Cardiac muscle cell (in vitro differentiated cells and primary cell): ENCODE measurements at regions not wholly inside any gene's neighbourhood (a gene's known extent, or its start where the extent isn't known, plus 50 kb on each side); places are given as distances from the start of the nearest gene placed in this dataset.
"Not testable (repeated sequence)": the region's sequence is repeated elsewhere in the genome, so short reads cannot be mapped to it uniquely, and the experiment has no call there.

Experiments
- DNase-seq, 2 donors: peaks; one replicate each; pipeline versions ENCODE4 v3.0.0 to v3.0.0-alpha.2; 2010 to 2017; ENCODE audit warnings: low read depth in 1 of 2, low spot score in 1 of 2
- H3K27ac ChIP-seq: fragments of 200-600 bp; sonication (generic); 2 replicates; pipeline ENCODE4 v1.5.1; 2016
- H3K27me3 ChIP-seq: fragments of 200-600 bp; sonication (generic); 2 replicates; pipeline ENCODE4 v1.6.0; 2016; ENCODE audit warnings: control low read depth
- H3K36me3 ChIP-seq: fragments of 200-600 bp; sonication (generic); 2 replicates; pipeline ENCODE4 v1.5.1; 2016; ENCODE audit warnings: control low read depth
- H3K4me1 ChIP-seq: fragments of 200-600 bp; sonication (generic); 2 replicates; pipeline ENCODE4 v1.8.1; 2017; ENCODE audit warnings: low read depth, mild to moderate bottlenecking, mixed run types
- H3K4me3 ChIP-seq: fragments of 200-600 bp; sonication (generic); 2 replicates; pipeline ENCODE4 v1.5.1; 2016; ENCODE audit warnings: mild to moderate bottlenecking
- H3K9me3 ChIP-seq: fragments of 200-600 bp; sonication (generic); 2 replicates; pipeline ENCODE4 v1.5.1; 2017; ENCODE audit warnings: low read depth, mild to moderate bottlenecking, control low read depth
- CTCF ChIP-seq: IDR thresholded peaks from 2 replicates; pipeline ENCODE4 v1.5.1; 2012; ENCODE audit warnings: low read depth, mild to moderate bottlenecking, low read length

- TF ChIP-seq CTCF: no peak
- DNase-seq: no peak
These were observed 483.0 kb upstream of the FSIP2 start for GRCh38 chr2:185255566-185255965.

DNA sequence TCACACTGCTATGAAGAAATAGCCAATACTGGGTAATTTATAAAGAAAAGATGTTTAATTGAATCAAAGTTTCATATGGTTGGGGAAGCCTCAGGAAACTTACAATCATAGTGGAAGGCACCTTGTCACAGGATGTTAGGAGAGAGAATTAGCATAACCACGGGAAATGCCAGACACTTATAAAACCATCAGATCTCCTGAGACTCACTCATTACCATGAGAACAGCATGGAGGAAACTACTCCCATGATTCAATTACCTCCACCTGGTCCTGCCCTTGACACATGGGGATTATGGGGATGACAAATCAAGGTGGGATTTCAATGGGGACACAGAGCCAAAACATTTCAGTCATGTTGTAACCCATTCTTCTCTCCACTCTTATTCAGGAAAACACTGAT, 472.9 kb upstream of the FSIP2 start:
- no peaks in the 10 kb centered on the region for H3K36me3 ChIP-seq
- H3K27ac ChIP-seq: no peak overlapping the region
- no peaks in the 10 kb centered on the region for H3K27me3 ChIP-seq
- no peaks in the 10 kb centered on the region for H3K9me3 ChIP-seq
- no peak for TF ChIP-seq CTCF
- no peak for DNase-seq
- no peaks in the 10 kb centered on the region for H3K4me1 ChIP-seq
- no peak overlapping the region for H3K4me3 ChIP-seq

More at GRCh38 chr2:185255566-185255965, 483.0 kb upstream of the FSIP2 start:
- Histone ChIP-seq H3K27me3 (no peaks in the 10 kb centered on the region), H3K27ac (no peak overlapping the region), H3K36me3 (no peaks in the 10 kb centered on the region), H3K4me3 (no peak overlapping the region), H3K9me3 (no peaks in the 10 kb centered on the region), H3K4me1 (no peaks in the 10 kb centered on the region)

DNA sequence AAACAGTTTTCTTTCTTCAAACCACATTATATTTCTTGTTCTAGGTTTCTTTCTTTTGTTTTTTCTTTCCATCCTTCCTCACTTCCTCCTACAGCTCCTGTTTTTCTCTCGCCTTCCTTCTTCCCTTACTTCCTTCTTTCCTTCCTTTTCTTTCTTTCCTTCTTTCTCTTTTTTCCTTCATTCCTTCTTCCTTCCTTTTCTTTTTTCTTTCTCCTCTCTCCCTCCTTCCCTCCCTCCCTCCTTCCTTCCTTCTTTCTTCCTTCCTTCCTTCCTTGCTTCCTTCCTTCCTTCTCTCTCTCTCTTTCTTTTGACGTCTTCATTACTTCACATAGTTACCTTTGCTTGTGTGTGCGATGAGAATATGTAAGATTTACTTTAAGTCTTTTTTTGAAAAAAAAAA, 470.0 kb upstream of the FSIP2 start:
- no peaks in the 10 kb centered on the region for H3K27me3 ChIP-seq
- no peak overlapping the region for H3K4me3 ChIP-seq
- no peak for DNase-seq
- no peak for TF ChIP-seq CTCF
- H3K36me3 ChIP-seq: no peaks in the 10 kb centered on the region
- no peak overlapping the region for H3K27ac ChIP-seq
- H3K4me1 ChIP-seq: no peaks in the 10 kb centered on the region
- no peaks in the 10 kb centered on the region for H3K9me3 ChIP-seq

- Histone ChIP-seq H3K9me3 (no peaks in the 10 kb centered on the region), H3K4me1 (no peaks in the 10 kb centered on the region), H3K27ac (no peak overlapping the region), H3K4me3 (no peak overlapping the region), H3K27me3 (no peaks in the 10 kb centered on the region), H3K36me3 (no peaks in the 10 kb centered on the region)
- DNase-seq: no peak
- TF ChIP-seq CTCF: no peak
These were observed 463.7 kb upstream of the FSIP2 start for GRCh38 chr2:185274718-185275484.

GRCh38 chr2:185275979-185276378, 462.6 kb upstream of the FSIP2 start:
- H3K9me3 ChIP-seq, H3K4me3 ChIP-seq, H3K27ac ChIP-seq, H3K36me3 ChIP-seq, DNase-seq, H3K4me1 ChIP-seq, H3K27me3 ChIP-seq: not testable (repeated sequence)

DNA sequence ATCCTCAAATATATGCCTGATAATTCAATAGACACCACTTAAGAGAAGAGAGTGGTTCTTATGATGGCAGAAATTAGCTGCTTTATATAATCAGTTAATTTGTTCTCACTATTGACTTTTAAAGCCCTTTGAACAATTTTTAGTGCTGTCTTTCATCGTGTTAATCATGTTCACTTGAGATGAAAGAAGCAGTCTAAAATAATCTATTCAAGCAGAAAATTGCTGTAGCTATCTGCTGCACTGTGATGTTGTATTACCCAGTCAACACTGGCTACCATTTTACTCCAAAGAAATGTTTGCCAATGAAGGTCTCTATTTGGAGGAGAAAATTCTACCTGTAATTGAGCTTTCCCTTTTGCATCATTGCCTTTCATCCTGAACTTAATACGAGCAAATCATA, 459.8 kb upstream of the FSIP2 start:
- H3K27ac ChIP-seq: no peak overlapping the region
- no peaks in the 10 kb centered on the region for H3K27me3 ChIP-seq
- no peaks in the 10 kb centered on the region for H3K4me1 ChIP-seq
- no peak for DNase-seq
- H3K36me3 ChIP-seq: no peaks in the 10 kb centered on the region
- TF ChIP-seq CTCF: no peak
- H3K4me3 ChIP-seq: no peak overlapping the region
- no peaks in the 10 kb centered on the region for H3K9me3 ChIP-seq
